IMR-90 (cell line): ENCODE measurements at regions not wholly inside any gene's neighbourhood (a gene's known extent, or its start where the extent isn't known, plus 50 kb on each side); places are given as distances from the start of the nearest gene placed in this dataset.

ENCODE experiments used
- ATAC-seq: fragments of 200-7000 bp; cut with Tn5 transposase; 2 replicates; pipeline ENCODE4 v1.9.1; 2020; ENCODE audit warnings: low read depth, mild to moderate bottlenecking, moderate library complexity
- BruUV-seq: library from RNA; stranded (reverse); fragments of 400-500 nt; replicated peaks from 2 replicates; lab custom pipeline; 2021; lab: Mats Ljungman, UMichigan
- CTCF ChIA-PET: fragments of 300-600 bp; formaldehyde crosslinking; extraction: SDS; loops from one replicate; lab custom pipeline; 2021; ENCODE audit warnings: antibody characterized with exemption; lab: Yijun Ruan, JAX
- POLR2A ChIA-PET: fragments of 300-600 bp; sonication (Branson Sonifier 250); formaldehyde crosslinking; loops from one replicate; lab custom pipeline; 2022; ENCODE audit warnings: antibody characterized with exemption; ENCODE audit not compliant: unreplicated experiment; lab: Charles Lee
- DNase-seq: peaks from one replicate; pipeline ENCODE4 v3.0.0; 2013
- H2AFZ ChIP-seq: replicated peaks from 2 replicates; pipeline ENCODE3; 2013; ENCODE audit warnings: low read length, mild to moderate bottlenecking; ENCODE audit not compliant: poor library complexity
- H2AK5ac ChIP-seq: 2 replicates; pipeline ENCODE4 v1.6.1; 2013; ENCODE audit warnings: low read depth, low read length, inconsistent platforms
- H2AK9ac ChIP-seq: replicated peaks from 2 replicates; pipeline ENCODE3; 2013; ENCODE audit warnings: mild to moderate bottlenecking, low read depth, low read length, moderate library complexity; ENCODE audit not compliant: poor library complexity
- H2BK120ac ChIP-seq: 2 replicates; pipeline ENCODE4 v1.6.1; 2013; ENCODE audit warnings: low read depth, low read length, inconsistent platforms
- H2BK15ac ChIP-seq: 3 replicates; pipeline ENCODE4 v1.6.1; 2013; ENCODE audit warnings: low read depth, low read length, inconsistent platforms
- H2BK20ac ChIP-seq: 2 replicates; pipeline ENCODE4 v1.6.1; 2013; ENCODE audit warnings: low read depth, mild to moderate bottlenecking, inconsistent platforms, low read length, moderate library complexity
- H2BK5ac ChIP-seq: 2 replicates; pipeline ENCODE4 v1.6.1; 2013; ENCODE audit warnings: mild to moderate bottlenecking, low read depth, low read length, inconsistent platforms; ENCODE audit not compliant: poor library complexity, severe bottlenecking
- H3K14ac ChIP-seq: replicated peaks from 2 replicates; pipeline ENCODE4 v1.6.1; 2013; ENCODE audit warnings: low read depth, low read length, inconsistent platforms
- H3K18ac ChIP-seq: 2 replicates; pipeline ENCODE4 v1.6.1; 2013; ENCODE audit warnings: low read depth, low read length, control low read depth
- H3K23ac ChIP-seq: 2 replicates; pipeline ENCODE4 v1.6.1; 2013; ENCODE audit warnings: low read depth, low read length, inconsistent platforms
- H3K27ac ChIP-seq: 2 replicates; pipeline ENCODE4 v1.5.1; 2013; ENCODE audit warnings: mild to moderate bottlenecking, control low read depth, low read length; ENCODE audit not compliant: insufficient read depth
- H3K27me3 ChIP-seq: 2 replicates; pipeline ENCODE4 v1.6.1; 2013; ENCODE audit warnings: low read length; ENCODE audit not compliant: control insufficient read depth, insufficient read depth
- H3K36me3 ChIP-seq: 2 replicates; pipeline ENCODE4 v1.6.1; 2013; ENCODE audit warnings: low read length, mixed read lengths; ENCODE audit not compliant: control insufficient read depth, insufficient read depth
- H3K4ac ChIP-seq: 2 replicates; pipeline ENCODE4 v1.6.1; 2013; ENCODE audit warnings: low read depth, low read length, inconsistent platforms
- H3K4me1 ChIP-seq: 2 replicates; pipeline ENCODE4 v1.6.1; 2013; ENCODE audit warnings: low read length, mixed read lengths; ENCODE audit not compliant: control insufficient read depth, insufficient read depth
- H3K4me2 ChIP-seq: 2 replicates; pipeline ENCODE4 v1.6.1; 2013; ENCODE audit warnings: low read depth, mild to moderate bottlenecking, control low read depth, low read length, moderate library complexity
- H3K4me3 ChIP-seq: 2 replicates; pipeline ENCODE4 v1.5.1; 2013; ENCODE audit warnings: low read depth, mild to moderate bottlenecking, control low read depth, low read length, moderate library complexity; ENCODE audit not compliant: insufficient read depth
- H3K56ac ChIP-seq: 2 replicates; pipeline ENCODE4 v1.6.1; 2013; ENCODE audit warnings: low read length, inconsistent platforms; ENCODE audit not compliant: insufficient read depth; ENCODE audit errors: extremely low read depth
- H3K79me1 ChIP-seq, 2 experiments: 2 replicates each; pipeline ENCODE4 v1.6.1; 2013; ENCODE audit warnings: low read length in 2 of 2, inconsistent platforms in 1 of 2, low read depth in 1 of 2
- H3K9ac ChIP-seq: 2 replicates; pipeline ENCODE4 v1.6.1; 2013; ENCODE audit warnings: low read depth, low read length, control low read depth
- H3K9me1 ChIP-seq: 2 replicates; pipeline ENCODE4 v1.6.1; 2013; ENCODE audit warnings: low read length, inconsistent platforms; ENCODE audit not compliant: insufficient read depth
- H3K9me3 ChIP-seq: 2 replicates; pipeline ENCODE4 v1.6.1; 2013; ENCODE audit warnings: low read length; ENCODE audit not compliant: control insufficient read depth, insufficient read depth
- H4K20me1 ChIP-seq: 2 replicates; pipeline ENCODE4 v1.6.1; 2013; ENCODE audit warnings: low read length, inconsistent platforms; ENCODE audit not compliant: insufficient read depth
- H4K5ac ChIP-seq: 2 replicates; pipeline ENCODE4 v1.6.1; 2013; ENCODE audit warnings: mild to moderate bottlenecking, low read depth, low read length, control low read depth
- H4K8ac ChIP-seq, 2 experiments: 2 replicates each; pipeline ENCODE4 v1.6.1; 2013; ENCODE audit warnings: low read depth in 2 of 2, low read length in 2 of 2, control low read depth in 1 of 2, inconsistent platforms in 1 of 2
- H4K91ac ChIP-seq: 2 replicates; pipeline ENCODE4 v1.6.1; 2013; ENCODE audit warnings: low read depth, low read length, inconsistent platforms; ENCODE audit not compliant: insufficient read depth
- BHLHE40 ChIP-seq: fragments of 150-350 bp; IDR thresholded peaks from 2 replicates; pipeline ENCODE4 v1.6.1; 2016; ENCODE audit warnings: mild to moderate bottlenecking, low read depth, low read length
- CHD1 ChIP-seq: IDR thresholded peaks from 2 replicates; pipeline ENCODE4 v1.6.1; 2012; ENCODE audit warnings: low read depth, low read length, improper control_type of control experiment
- CTCF ChIP-seq: conservative IDR thresholded peaks from 2 replicates; pipeline ENCODE4 v1.5.1; 2012; ENCODE audit warnings: mild to moderate bottlenecking, low read depth, low read length, improper control_type of control experiment
- NFE2L2 ChIP-seq: fragments of 150-350 bp; IDR thresholded peaks from 2 replicates; pipeline ENCODE4 v1.6.1; 2016; ENCODE audit warnings: low read depth, mild to moderate bottlenecking, low read length
- RAD21 ChIP-seq: IDR thresholded peaks from 2 replicates; pipeline ENCODE4 v1.6.1; 2012; ENCODE audit warnings: low read length, improper control_type of control experiment
- RCOR1 ChIP-seq: IDR thresholded peaks from 2 replicates; pipeline ENCODE4 v1.6.1; 2012; ENCODE audit warnings: mild to moderate bottlenecking, low read length, improper control_type of control experiment; ENCODE audit not compliant: insufficient replicate concordance
- SMC3 ChIP-seq: fragments of 150-350 bp; IDR thresholded peaks from 2 replicates; pipeline ENCODE4 v1.6.1; 2016; ENCODE audit warnings: low read depth, mild to moderate bottlenecking, antibody characterized with exemption, low read length, moderate library complexity
- WGBS, 2 experiments: methylation state at CpG; one replicate each; pipeline versions ENCODE4 v1.1.5 to v1.1.7; 2013; ENCODE audit warnings: missing lambda C conversion rate in 2 of 2; ENCODE audit not compliant: insufficient read length in 1 of 2; ENCODE audit errors: extremely low coverage in 2 of 2; 5-methylcytosine and 5-hydroxymethylcytosine counted together
- dilution Hi-C: fragments of 300-500 bp; cut with HindIII; formaldehyde crosslinking; loops from one replicate; pipeline ENCODE4 v1.14.3; 2018; ENCODE audit warnings: low sequenced_read_pairs; ENCODE audit not compliant: unreplicated experiment
- in situ Hi-C: fragments of 300-500 bp; cut with MboI; formaldehyde crosslinking; loops from 3 replicates; pipeline ENCODE4 v1.14.3; 2019; ENCODE audit warnings: low sequenced_read_pairs, inconsistent platforms, mixed read lengths
- intact Hi-C: fragments of 100-400 bp; cut with micrococcal nuclease; formaldehyde crosslinking; loops from 2 replicates; pipeline ENCODE4 v1.10.0; 2022

DNA sequence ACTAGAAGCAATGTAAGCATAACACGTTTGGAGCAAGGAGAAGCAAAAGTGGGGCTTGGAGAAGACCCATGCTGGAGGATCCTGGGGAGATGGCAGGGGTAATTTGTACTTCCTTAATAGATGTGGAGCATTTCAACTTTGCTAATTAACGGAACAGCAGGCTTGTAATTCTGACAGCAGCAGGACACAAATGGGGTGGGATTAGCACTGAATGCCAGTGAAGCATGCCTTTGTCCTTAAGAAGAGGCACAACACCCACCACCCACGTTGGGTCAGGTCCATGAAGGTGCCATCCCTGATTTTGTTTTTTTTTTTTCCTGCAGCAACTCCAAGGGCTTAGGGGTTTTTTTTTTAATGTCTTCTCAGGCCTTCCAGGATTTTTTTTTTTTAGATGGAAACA is 231.9 kb upstream of the ROPN1 start:
- Histone ChIP-seq H3K9me1 (no peaks in the 10 kb centered on the region; the same call in 1 of the 2 replicates), H3K27me3 (peaks cover 2% of the 10 kb centered on the region; the same call in 1 of the 2 replicates), H2AK5ac (no peak overlapping the region), H4K91ac (no peak overlapping the region), H3K4me2 (no peak overlapping the region), H3K27ac (no peak overlapping the region), H3K14ac (no peak overlapping the region), H3K4me1 (no peaks in the 10 kb centered on the region), H2BK120ac (no peak overlapping the region), H3K18ac (no peak overlapping the region), H2BK5ac (no peak overlapping the region), H4K5ac (no peak overlapping the region), H3K79me1 (no peaks in the 10 kb centered on the region; a peak in 1 of 4 replicates), H3K23ac (no peak overlapping the region), H4K8ac (no peak overlapping the region), H2AFZ (no peak overlapping the region), H2AK9ac (no peak overlapping the region), H4K20me1 (no peaks in the 10 kb centered on the region; the same call in 1 of the 2 replicates), H2BK20ac (no peak overlapping the region), H3K9me3 (peaks cover 5% of the 10 kb centered on the region), H3K4ac (no peak overlapping the region), H3K36me3 (no peaks in the 10 kb centered on the region), H3K4me3 (no peak overlapping the region), H3K56ac (no peak overlapping the region), H3K9ac (no peak overlapping the region), H2BK15ac (no peak overlapping the region)
- POLR2A ChIA-PET = interaction anchor here (0.6 kb wide), 1 partner anchor 838 kb away, joined by 3 read pairs; no protein-coding TSS in a partner anchor
- DNase-seq (no peak), ATAC-seq (no peak)
- intact Hi-C loops (no loop called here), in situ Hi-C loops (no loop called here), dilution Hi-C loops (no loop called here)
- no TSS peak for BruUV-seq
- CTCF ChIA-PET = no interaction called here
- WGBS, 2 experiments = no CpG with 5 or more reads among the region's 3 CpGs
- TF ChIP-seq RAD21 (no peak), CTCF (no peak), CHD1 (no peak), NFE2L2 (no peak), RCOR1 (no peak), SMC3 (no peak), BHLHE40 (no peak)
